Hepatic stellate cell (primary cell): ENCODE measurements at regions not wholly inside any gene's neighbourhood (a gene's known extent, or its start where the extent isn't known, plus 50 kb on each side); places are given as distances from the start of the nearest gene placed in this dataset.
"Not testable (repeated sequence)": the region's sequence is repeated elsewhere in the genome, so short reads cannot be mapped to it uniquely, and the experiment has no call there.

Experiments
- DNase-seq: peaks from one replicate; pipeline ENCODE4 v3.0.0; 2011; ENCODE audit warnings: low spot score

DNA sequence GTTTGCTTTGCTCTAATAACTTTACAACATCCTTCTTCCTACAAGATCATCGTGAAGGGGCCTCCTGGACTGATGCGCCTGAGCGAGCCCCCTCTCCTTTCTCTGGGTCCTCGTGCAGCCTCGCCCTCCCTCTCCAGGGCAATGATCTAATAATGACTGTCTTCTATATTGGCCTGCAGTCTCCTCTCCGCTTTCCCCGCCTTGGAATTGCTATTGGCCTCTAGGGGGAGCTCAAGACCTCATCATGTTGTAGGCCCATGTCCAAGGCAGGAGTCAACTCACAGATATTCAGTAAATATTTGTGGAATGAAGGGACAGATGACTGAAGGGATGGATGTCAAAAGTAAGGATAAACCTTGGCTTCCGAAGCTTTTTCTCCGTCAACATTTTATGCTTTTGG is 1180.3 kb downstream of the TYW1 start:
- DNase-seq = no peak

DNA sequence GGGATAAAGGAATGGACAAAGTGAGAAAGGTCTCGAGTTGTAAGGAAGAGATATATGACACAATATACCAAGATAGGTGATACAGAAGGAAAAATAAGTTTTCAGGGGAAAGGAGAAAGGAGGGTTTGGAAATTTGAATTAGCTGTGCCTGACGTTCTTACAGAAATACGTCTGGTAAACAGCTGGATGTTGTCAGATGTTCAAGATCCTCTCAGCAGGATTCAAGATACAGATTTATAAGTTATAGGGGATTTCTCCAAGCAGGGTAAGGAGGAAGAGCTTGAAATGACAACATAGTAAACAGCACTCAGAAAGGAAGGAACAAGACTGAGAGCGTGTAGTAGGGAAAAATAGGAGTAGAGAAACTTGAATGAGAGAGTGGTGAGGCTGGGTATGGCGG is 1184.1 kb downstream of the TYW1 start:
- DNase-seq = no peak

DNA sequence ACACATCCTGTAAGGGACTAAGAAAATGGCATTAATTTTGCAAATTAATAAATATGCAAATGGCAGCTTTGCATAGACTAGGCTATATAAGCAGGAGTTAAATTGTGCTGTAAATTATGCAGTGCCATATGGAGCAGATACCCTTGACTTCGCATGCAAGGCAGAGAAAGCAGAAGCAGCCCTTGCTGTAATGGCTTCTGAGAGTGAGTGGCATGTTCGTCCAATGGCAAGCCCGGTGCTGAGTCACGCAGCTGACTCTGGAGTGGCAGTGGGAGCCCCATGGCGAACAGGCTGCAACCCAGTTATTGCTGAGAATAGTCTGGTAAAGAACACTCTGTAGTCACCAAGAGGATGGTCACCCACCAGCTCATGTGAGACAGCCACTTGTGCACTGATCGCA is 1186.5 kb downstream of the TYW1 start:
- no peak for DNase-seq

- DNase-seq = no peak
Measured at GRCh38 chr7:68185631-68186456, 1189.2 kb downstream of the TYW1 start.

DNA sequence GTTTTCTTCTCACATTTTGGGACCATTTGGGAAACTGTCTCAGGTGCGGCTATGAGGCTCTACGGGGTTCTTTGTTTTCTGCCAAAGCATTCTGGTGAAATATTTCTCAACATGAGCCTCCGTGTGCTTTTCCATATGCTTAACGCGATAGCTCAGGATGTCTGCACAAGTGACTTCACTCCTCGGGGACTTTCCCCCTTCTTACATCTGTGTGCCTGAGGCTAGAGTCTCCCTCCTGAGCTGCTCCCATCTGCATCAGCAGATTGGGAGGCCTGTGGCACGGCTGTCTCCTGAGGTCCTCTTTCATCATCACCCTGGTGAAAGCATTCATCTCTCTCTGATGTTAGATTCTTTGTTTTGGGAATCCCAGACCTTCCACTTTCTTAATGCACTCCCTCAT is 1190.9 kb downstream of the TYW1 start:
- DNase-seq = no peak

DNA sequence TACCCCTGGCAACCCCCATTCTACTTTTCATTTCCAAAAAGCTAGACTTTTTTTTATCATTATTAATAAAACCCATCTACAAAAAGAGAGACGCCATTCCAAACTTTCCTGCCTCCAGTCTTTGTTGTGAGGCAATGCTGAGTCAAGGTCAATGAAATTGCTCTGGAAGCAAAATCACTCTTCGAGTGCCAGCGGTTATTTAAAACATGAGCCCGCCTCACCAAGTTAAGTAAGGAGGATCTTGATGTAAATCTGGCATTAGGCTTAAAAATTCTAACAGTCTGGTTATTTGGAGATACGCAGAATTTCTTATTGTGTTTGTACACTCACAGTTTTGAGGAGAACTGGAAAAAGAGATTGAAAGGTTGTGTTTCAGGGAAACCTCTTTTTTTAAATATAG is 1196.3 kb downstream of the TYW1 start:
- no peak for DNase-seq

- not testable (repeated sequence) for DNase-seq
Measured at GRCh38 chr7:68195642-68196041, 1199.0 kb downstream of the TYW1 start.

- no peak for DNase-seq
Measured at GRCh38 chr7:68200051-68200670, 1203.5 kb downstream of the TYW1 start.

DNA sequence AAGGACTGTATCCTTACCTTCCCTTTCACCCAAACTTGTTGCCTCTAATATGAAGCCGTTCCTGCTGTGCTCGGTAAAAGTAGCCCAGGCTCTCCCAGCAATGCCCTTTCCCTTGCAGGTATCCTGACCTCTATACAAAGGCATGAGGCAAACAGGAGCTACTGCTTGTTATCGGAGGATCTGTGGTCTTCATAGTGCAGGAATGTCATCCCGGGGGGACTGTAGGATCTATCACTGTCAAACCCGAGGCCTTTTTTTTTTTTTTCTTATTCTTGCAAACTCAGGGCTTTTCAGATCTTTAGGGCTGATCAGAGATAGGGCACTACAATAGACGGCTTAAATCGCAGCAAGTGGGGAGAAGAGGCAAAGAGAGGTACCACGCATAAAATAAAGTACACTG is 1206.6 kb downstream of the TYW1 start:
- no peak for DNase-seq

GRCh38 chr7:68205826-68206225 is 1209.2 kb downstream of the TYW1 start:
- DNase-seq = no peak

- no peak for DNase-seq
Measured at GRCh38 chr7:68206946-68207485, 1210.4 kb downstream of the TYW1 start.

- DNase-seq = no peak
Measured at GRCh38 chr7:68207676-68208075, 1211.0 kb downstream of the TYW1 start.

GRCh38 chr7:68209486-68209885 is 1212.9 kb downstream of the TYW1 start:
- DNase-seq = no peak

- DNase-seq = no peak
Measured at GRCh38 chr7:68213838-68214237, 1217.2 kb downstream of the TYW1 start.

DNA sequence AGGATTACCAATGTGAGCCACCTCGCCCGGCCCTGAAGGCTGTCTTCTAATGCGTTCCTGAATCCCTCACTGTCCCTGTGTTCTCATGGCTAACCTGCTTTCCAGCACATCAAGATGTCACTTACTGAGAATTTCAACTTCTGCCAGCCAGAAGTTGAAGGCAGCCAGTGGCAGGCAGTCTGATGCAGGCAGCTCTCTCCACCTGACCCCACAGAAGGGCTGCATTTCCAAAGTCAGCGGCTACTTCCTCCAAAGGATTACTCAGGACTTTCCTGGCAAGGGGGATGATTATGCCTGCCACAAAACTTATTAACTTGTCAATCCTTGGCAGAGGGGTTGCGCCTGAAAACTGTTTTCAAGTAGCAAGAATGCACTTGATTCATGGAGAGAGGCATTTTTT is 1219.4 kb downstream of the TYW1 start:
- DNase-seq = no peak

DNA sequence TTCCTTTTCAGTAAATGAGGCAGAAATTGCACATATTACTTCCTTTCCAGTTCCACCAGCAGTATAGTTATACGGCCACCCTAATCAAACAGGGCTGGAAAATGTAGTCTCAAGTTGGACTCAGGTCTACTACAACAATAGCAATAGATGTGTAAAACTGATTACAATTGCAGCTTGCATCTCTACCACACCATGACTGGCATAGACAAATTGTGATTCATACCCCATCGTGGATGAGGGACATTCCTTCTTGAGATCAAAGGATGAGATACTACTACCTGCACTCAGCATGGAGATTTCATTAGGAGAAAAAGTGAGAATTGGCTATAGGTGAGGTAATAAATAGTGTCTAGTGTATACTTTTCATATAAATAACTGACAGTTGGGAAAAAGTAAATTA is 1220.8 kb downstream of the TYW1 start:
- no peak for DNase-seq

DNA sequence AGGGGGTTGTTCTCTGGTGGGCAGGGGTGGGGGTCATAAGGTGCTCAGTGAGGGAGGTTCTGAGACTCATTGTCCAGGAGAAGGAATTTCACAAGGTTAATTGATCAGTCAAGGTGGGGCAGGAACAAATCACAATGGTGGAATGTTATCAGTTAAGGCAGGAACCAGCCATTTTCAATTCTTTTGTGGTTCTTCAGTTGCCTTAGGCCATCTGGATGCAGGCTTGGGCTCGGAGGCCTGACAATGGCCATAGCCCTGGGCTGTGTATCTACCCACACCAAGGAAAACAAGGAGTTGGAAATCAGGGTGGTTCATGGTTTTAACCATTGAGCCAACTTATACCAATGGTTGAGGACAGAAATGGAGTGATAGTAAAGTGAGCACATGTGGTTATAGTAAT is 1221.8 kb downstream of the TYW1 start:
- no peak for DNase-seq

DNA sequence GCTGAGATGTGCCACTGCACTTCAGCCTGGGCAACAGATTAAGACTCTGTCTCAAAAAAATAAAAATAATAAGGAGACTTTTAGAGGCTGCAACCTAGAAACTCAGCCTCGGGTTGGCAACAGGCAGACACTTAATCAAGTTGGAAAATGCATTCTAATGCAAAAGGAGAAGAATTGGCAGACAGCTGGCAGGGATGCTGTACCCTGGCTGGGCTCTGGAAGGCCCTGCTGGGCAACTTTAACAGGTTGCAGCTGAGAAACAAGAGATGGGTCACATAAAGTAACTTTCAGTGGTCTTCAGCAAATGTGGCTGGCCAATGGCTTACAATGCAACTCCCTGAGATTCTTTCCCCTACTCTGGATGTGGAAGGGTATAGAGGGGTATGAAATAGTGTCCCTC is 1225.7 kb downstream of the TYW1 start:
- no peak for DNase-seq

DNA sequence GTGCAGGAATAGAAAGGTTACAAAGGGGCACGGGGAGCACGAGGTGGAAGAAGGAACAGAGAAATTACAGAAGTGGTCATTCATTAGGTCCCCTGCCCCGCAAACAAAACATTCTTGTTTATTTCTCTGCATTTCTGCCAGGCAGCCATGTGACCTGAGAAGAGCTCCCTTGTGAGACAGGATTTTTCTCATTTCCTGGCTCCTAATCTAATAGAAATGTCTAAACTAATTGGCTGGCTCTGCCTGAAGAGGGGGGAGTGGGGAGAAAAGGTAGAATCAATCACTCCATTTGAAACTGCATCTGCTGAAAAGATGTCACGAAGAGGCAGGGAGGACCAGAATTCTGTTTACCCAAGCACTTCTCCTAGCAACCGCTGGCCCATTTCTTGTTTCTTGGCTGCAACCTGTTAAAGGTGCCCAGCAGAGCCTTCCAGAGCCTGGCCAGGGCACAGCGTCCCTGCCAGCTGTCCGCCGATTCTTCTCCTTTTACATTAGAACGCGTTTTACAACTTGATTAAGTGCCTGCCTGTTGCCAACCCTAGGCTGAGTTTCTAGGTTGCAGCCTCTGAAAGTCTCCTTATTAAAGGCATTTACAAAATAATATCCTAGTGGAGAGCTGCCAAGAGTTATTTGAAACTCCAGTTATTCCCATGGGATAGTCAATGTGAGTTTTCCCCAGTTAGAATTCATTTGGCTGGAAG is 1227.6 kb downstream of the TYW1 start:
- DNase-seq = no peak

DNA sequence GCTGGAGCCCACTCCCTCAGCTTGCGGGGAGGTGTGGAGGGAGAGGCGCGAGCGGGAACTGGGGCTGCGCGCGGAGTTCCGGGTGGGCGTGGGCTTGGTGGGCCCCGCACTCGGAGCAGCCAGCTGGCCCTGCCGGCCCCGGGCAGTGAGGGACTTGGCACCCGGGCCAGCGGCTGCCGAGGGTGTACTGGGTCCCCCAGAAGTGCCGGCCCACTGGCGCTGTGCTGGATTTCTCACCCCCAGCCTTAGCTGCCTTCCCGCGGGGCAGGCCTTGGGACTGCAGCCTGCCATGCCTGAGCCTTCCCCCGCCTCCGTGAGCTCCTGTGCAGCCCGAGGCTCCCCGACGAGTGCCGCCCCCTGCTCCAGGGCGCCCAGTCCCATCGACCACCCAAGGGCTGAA is 1234.4 kb downstream of the TYW1 start:
- not testable (repeated sequence) for DNase-seq

DNA sequence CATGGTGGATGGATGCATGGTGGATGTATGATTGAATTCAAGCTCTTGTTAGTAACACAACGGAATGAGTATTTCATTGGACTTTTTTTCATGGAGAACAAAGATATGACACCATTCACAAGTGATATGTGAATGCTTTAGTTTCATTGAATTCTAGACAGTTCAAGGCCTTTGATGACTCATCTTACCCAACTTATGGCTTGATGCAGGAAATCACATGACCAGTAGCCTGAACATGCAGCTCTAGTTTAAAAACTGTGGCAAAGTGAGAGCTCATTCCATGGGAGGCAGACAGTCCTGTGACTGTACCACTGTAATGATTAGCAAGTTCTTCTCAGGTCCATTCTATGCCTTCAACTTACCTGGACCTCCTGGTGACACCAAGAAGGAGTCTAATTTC is 1239.3 kb downstream of the TYW1 start:
- DNase-seq = no peak

DNA sequence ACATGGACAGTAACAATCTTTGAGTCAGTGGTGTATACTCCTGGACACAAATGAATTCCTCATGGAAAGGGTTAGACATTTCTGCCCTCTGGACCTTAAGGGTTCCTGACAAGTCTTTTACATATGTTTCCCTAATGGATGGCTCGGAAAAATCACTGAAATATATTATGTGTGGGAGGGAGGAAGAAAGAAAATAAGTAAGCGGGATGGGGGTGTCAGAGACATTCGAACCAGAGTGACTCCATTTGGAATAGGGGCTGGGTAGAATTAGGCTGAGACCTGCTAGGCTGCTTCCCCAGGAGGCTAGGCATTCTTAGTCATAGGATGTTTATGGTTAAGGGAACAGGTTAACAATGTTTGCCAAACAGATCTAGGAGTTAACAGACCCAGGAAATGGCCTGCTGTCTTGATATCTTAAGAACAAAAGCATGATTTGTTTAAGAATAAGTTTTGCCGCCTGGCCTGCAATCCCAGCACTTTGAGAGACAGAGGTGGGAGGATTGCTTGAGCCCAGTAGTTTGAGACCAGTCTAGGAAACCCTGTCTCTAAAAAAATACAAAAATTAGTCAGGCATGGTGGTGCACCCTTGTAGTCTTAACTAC is 1241.7 kb downstream of the TYW1 start:
- DNase-seq = no peak

- no peak for DNase-seq
Measured at GRCh38 chr7:68243128-68243527, 1246.5 kb downstream of the TYW1 start.
